GM21717 (cell line): ENCODE measurements at regions not wholly inside any gene's neighbourhood (a gene's known extent, or its start where the extent isn't known, plus 50 kb on each side); places are given as distances from the start of the nearest gene placed in this dataset.
"Not testable (repeated sequence)": the region's sequence is repeated elsewhere in the genome, so short reads cannot be mapped to it uniquely, and the experiment has no call there.

ENCODE experiments used
- ATAC-seq: cut with Tn5 transposase; IDR thresholded peaks from one replicate; pipeline ENCODE4 v1.9.1; 2021; ENCODE audit warnings: mild to moderate bottlenecking, moderate library complexity; ENCODE audit not compliant: unreplicated experiment

GRCh38 chr10:78406648-78407008 lies 373.0 kb downstream of the RPS24 start:
- ATAC-seq = no peak

- ATAC-seq = no peak
These were observed 373.5 kb downstream of the RPS24 start for GRCh38 chr10:78407009-78407711.

GRCh38 chr10:78407966-78408365 lies 374.3 kb downstream of the RPS24 start:
- ATAC-seq = no peak

- ATAC-seq = no peak
These were observed 375.2 kb downstream of the RPS24 start for GRCh38 chr10:78408671-78409472.

- ATAC-seq = no peak
These were observed 376.6 kb downstream of the RPS24 start for GRCh38 chr10:78410046-78410965.

- no peak for ATAC-seq
These were observed 378.1 kb downstream of the RPS24 start for GRCh38 chr10:78411716-78412115.

- ATAC-seq = no peak
These were observed 378.9 kb downstream of the RPS24 start for GRCh38 chr10:78412605-78413004.

- no peak for ATAC-seq
These were observed 379.7 kb downstream of the RPS24 start for GRCh38 chr10:78413076-78414055.

- ATAC-seq = no peak
These were observed 380.7 kb downstream of the RPS24 start for GRCh38 chr10:78414380-78414779.

GRCh38 chr10:78415111-78415510 lies 381.4 kb downstream of the RPS24 start:
- no peak for ATAC-seq

- ATAC-seq = no peak
These were observed 382.7 kb downstream of the RPS24 start for GRCh38 chr10:78416031-78417011.

GRCh38 chr10:78417425-78418370 lies 384.0 kb downstream of the RPS24 start:
- no peak for ATAC-seq

GRCh38 chr10:78419481-78420265 lies 386.0 kb downstream of the RPS24 start:
- ATAC-seq = no peak

- no peak for ATAC-seq
These were observed 387.5 kb downstream of the RPS24 start for GRCh38 chr10:78420946-78421735.

- not testable (repeated sequence) for ATAC-seq
These were observed 390.4 kb downstream of the RPS24 start for GRCh38 chr10:78424050-78424449.

GRCh38 chr10:78424723-78425122 lies 391.1 kb downstream of the RPS24 start:
- ATAC-seq = no peak
